ENCODE measurements at regions not wholly inside any gene's neighbourhood (a gene's known extent, or its start where the extent isn't known, plus 50 kb on each side); places are given as distances from the start of the nearest gene placed in this dataset.
"Not testable (repeated sequence)": the region's sequence is repeated elsewhere in the genome, so short reads cannot be mapped to it uniquely, and the experiment has no call there.

DNA sequence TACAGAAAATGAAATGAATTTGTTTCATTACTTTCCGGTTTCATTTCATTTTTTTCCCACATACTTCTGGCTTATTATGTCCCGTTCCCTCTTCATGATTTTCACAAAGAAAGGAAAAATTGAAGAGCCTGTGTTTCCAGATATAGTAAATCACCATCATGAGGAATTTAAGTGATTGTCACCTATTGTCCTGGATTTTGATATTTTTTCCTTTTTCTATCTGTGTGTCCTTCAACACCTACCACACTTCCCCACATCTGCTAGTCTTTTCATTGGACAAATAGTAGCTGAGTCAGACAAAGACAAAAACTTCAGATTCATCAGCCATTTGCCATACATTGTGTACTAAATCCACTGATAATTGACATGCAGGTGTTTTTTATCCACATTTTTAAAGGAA is 258.2 kb upstream of the HSF2 start:
- DNase-seq = no peak

DNA sequence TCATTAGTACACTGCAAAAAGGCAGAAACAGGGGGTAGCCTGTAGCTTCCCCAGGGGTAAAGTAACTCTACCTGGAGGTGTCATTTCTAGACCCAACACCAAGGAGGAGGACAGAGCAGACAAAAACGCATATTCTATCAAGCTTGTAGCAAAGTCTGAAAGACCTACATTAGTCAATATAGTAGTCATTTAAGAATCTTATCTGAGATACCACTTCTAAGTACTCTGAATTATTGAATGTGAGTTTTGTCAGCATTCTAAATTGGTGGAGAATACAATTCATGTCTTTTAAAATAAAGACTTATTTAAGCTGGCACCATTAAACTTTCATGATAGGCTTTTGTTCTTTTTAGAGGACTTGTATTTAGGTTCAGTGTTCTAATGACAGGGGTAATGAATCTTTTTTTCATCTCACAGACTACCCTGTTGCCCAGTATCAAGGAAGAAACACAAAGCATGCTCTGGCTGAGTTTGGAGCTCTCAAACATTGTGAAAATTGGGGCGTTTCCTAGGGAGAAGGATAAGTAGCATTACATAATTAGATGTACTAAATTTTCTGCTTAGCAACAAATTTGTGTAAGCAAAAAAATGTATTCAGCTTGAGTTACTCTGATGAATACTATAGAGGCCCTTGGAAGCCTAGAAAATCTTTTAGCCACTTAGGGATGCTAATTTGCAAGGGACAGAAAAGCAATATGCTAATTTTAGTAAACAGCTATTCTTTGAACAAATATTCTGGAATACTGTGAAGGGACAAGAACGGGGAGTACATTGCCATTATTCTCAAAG is 255.4 kb upstream of the HSF2 start:
- no peak for DNase-seq

DNA sequence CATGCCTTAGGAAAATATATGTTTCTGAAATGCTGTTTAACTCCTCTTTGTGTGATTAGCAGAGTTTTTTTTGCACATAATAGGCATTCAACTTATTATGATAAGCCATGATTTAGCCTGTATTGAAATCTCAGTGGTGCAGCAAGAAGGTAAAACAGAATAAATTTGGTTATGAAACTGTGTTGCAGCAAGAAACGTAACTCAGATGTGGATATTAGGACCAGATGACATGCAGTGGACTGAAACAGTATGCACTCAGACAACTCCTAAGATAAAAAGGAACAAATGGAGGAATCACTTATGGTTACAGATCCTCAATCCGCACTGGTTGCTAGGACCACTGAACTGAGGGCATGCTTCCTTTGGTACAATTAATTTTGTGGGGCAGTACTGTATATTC is 254.2 kb upstream of the HSF2 start:
- DNase-seq = no peak

DNA sequence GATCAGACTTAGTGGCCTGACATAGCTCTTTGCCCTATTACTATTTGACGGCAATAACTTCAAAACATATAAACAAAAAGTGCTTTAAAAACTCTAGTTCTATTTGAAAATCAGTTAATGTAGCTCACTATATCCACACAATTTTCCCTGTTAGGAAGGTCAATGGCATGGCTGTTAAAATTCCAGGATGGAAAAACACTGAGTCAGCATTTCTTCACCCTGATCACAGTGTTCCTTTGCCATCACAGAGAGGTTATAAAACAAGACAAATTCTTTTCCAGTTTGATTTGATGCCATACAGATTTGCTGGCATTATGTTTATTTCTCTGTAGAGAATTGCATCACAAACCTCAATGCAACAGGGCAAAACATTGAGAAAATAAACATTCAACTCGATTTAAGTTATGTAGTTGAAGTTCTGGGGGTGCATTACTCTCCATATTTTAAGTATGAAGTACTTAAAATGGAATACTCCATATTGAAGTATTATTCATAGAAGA is 253.7 kb upstream of the HSF2 start:
- no peak for DNase-seq

DNA sequence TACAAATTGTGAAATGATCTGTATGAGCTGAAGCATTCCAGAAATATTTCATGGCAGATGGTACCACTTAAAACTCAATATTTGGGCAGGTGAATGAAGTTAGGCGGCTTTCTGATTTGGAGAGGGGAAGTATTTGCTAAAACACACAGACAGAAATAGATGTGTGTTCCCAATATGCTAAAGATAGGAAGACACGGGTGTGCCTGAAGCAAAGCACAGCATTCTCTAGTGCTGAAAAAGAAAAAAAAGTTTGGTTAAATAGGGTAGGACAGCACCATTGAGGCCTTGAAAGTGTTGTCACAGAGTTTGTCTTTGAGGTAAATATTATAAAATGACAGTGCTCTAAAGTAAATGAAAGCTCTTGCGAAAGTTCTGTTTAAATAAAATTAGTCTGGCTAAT is 252.2 kb upstream of the HSF2 start:
- DNase-seq = no peak

DNA sequence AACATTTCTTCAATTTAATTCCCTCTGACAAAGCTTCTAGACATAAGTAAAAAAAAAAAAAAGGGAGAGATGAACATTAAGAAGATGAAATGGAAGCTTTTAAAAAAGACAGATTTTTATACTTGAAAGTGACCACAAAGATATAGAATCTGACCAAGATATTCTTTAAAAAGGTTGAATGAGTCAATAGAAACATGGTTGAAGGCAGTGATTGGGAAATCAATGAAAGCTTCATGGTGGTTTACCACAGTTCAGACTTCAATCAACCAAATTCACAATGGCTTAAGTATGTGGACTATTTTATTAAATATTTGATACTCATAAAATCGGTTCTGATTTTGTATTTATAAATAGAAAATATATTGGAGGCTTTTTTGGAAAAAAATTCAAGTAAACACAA is 248.4 kb upstream of the HSF2 start:
- DNase-seq = no peak

DNA sequence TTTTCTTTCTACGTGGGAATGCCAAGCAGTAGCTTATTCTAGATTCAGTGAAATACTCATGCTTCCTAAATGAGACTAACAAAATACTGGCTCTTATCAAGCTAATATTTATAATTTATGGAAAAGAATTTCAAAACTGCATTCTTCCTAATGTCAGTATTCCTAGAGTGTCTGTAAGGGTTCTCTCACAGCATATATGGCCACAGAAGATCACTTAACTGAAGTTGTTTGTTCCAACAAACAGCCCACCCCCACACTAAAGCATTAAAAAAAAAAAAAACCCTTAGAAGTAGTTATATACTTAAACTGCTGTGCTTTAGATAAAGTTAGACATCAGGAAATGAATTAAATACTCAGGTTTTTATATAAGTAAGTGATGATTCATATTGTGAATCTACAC is 247.7 kb upstream of the HSF2 start:
- no peak for DNase-seq

DNA sequence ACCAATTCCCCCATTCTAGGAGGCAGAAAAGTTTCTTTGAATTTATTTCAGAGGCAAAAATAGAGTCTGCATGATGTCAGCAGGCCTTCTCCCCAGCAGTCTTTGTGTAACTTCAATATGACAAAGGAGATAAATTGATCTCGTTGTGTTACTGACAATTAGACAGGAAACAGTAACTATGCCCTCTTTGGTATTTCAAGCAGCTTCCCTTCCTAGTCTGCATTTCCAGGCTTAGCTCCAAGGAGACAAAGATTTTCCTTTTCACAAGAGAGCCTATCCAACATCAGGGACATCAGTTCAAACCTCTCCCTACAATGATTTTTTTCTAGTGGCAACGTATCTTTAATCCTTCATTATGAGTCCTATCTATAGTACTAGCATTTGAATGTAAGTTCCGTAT is 245.9 kb upstream of the HSF2 start:
- no peak for DNase-seq

DNA sequence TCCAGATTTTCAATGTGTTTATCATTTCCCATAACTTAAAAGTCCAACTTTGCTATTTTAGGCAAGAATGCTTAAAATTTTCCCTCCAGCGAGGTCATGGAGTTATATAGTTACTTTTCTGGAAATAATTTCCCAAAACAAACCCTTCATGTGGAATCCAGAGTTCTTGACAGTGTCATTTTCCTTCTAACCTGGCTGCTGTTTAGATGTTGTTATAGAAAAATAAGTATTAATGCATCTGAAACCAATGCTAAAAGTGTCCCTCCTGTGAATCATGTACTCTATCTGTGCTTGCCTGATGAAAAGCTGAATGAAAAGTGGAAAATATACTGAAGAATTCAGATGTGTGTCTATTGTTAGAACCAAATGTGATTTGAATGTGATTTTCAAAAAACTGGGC is 245.3 kb upstream of the HSF2 start:
- DNase-seq = no peak

DNA sequence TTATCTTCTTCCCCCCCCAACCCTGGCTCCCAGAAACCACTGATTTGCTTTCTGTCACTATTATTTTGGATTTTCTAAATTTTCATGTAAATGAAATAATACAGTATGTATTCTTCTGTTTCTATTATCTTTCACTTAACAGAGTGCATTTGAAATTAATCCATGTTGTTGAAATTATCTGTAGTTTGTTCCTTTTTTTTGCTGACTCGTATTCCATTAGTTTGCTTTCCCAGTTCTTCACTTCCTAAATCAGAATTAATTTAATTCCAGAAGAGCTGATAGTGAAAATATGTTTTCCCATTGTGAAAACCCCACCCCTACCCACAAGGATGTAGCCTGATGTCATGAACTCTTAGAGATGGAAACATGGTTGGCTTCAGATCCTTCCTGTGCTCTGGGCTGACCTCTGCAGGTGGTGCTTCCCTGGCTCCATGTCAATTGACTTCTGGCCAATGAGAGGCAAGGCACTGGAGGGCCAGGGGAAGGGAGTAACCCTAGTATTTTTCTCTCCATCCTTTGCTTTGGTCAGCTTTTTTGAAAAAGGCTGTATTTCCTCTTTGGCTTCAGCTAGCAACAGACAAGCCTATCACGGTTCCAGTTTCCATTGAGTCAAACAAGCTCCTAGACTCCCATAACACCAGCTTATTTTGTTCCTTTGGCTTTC is 244.4 kb upstream of the HSF2 start:
- no peak for DNase-seq

DNA sequence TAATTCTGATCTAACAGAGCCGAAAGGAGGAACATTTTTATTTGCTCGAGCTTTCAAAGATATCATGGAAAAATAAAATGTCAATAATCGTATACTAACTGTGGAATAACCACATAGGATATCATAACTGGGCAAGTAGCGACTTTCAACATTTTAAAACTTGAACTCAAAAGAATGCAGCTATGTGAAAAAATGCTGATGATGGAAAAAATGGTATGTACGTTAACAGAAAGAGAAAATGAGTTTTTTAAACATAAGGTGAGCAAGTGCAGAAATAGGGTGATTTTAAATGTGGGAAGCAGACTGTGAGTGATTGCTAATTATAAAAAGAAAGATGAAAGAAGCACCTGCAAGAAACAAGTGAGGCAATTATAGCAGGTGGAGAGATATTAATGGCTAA is 238.3 kb upstream of the HSF2 start:
- DNase-seq = no peak

DNA sequence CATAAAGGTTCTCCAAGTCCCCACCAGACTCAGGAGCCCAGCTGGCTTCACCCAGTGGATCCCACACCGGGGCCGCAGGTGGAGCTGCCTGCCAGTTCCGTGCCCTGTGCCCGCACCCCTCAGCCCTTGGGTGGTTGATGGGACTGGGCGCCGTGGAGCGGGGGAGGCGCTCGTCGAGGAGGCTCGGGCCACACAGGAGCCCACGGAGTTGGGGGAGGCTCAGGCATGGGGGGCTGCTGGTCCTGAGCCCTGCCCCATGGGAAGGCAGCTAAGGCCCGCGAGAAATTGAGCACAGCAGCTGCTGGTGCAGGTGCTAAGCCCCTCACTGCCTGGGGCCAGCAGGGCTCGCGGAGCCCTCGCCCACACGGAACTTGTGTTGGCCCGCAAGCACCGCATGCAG is 234.4 kb upstream of the HSF2 start:
- no peak for DNase-seq

DNA sequence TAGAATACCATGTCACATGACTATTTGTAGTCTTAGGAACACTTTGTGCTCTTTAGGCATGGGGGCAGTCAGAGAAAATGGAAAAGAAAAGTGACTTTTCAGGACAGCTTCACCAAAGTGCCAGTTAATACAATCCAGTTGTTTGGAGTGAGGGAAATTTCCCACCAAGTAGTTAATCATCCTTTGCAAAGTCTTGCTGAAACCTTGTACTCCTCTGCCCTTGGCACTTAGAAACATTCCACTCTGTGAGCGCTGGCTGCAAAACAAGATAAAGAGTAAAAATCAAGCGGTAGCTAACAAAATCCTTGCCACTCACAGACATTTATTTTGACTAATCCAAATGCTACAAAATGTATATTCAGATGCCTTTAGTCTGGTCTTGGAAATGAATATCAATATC is 229.2 kb upstream of the HSF2 start:
- DNase-seq = no peak

DNA sequence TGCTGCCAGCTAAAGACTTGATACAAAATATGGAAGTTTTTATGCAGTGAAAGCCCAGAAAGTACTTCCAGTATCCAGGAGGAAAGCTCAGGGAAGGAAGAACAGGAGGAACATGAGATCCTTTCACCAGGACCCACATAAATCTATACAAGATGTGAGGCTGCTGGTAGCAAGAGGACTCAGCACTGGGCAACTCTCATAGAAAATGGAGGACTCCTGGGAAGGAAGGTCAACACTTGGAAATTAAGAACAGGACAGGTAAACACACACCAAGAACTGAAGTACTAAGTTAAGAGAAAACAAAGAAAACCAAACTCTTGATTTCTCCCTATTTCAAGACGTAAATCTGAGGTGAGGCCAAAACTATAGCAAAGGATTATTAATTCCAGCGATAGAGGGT is 220.5 kb upstream of the HSF2 start:
- no peak for DNase-seq

DNA sequence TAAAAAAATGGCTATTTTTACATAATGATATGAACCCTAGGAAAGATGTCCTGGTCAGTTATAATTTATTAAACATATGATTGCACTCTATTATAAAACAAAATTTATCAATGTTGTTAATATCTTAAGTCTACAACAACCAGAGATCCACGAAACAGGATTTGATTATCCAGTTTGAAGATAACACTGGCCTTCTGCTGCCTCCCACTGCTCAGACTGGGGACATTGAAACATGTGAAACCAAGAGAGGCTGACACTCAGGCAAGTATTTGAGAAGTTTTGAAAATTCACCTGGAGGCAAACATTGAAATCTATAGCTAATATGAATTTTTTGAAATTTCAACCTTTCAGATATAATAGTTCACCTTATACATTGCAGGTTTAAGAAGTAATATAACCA is 219.3 kb upstream of the HSF2 start:
- DNase-seq = peak; percentile 29

DNA sequence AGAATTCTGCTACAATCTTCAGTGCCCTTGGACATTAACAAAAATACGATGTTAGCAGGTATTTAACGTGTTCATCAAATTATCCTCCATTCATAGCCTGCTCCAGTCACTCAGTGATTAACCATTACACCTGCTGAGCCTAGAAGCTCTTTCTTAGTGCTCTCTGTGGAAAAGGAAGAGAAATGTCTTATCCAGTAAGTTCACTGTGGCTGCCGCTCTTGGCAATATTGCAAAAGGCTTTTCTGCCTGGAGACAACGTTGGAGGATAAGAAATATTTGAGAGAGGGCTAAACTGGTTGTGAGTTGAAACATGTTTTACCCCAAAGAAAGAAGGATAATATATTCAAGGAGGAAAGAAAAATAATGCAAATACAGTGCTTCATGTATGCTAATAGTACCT is 217.4 kb upstream of the HSF2 start:
- no peak for DNase-seq

DNA sequence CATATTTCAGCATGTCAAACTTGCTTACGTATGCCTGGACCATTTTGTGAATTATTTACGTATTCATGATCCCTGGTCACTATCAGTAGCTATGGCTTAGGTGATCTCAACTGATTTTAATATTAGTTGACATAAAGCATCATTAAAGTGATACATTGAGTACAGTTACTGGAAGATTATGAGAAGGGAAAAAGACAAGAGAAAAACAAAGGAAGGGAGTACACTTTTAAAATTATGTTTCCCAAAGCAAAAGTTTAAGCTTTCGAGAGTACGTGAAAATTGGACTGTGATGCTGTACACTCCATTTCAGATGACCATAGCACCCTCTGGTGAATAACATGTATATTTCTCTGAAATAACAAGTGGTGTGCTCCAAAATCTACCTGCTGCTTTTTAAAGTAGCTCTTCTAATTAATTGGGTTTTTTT is 215.0 kb upstream of the HSF2 start:
- DNase-seq = peak; percentile 16

DNA sequence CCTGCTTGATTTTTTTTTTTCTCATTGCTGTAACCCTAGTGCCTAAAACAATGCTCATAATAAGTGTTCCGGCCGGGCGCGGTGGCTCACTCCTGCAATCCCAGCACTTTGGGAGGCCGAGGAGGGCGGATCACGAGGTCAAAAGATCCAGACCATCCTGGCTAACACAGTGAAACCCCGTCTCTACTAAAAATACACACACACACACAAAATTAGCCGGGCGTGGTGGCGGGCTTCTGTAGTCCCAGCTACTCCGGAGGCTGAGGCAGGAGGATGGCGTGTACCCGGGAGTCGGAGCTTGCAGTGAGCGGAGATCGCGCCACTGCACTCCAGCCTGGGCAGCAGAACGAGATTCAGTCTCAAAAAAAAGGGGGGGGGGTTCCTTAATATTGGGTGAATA is 214.0 kb upstream of the HSF2 start:
- DNase-seq = not testable (repeated sequence)

DNA sequence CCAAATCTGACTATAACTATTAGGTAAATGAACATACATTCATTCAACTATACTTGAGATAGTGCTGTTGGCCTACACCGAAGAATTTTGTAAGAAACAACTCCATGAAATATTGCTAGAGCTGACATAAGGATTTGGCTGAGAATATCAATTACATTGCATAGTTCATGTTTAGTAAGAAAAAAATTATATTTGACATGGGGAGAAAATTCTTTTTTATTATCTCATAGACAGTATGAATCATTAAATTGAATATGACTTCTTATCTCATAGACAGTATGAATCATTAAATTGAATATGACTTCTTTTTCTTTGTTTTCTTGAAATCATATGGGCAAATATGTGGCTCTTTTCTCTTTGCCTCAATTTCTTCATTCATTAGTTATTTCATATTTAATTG is 212.3 kb upstream of the HSF2 start:
- DNase-seq = no peak

DNA sequence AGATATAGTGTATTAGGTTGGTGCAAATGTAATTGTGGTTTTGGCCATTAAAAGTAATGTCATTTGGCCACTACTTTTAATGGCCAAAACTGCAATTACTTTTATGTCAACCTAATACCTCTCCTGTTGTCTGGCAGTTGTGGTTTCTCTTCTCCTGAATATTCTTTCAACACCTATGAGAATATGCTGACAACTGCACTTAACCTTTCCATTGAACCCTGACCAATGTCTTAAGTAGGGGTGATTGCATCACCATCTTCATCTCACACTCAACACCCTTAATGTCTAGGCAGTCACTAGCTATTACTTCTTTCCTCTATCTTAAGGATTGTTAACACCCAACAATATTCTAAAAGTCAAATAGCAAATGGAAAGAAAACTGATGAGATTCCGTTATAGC is 200.5 kb upstream of the HSF2 start:
- DNase-seq = no peak

DNA sequence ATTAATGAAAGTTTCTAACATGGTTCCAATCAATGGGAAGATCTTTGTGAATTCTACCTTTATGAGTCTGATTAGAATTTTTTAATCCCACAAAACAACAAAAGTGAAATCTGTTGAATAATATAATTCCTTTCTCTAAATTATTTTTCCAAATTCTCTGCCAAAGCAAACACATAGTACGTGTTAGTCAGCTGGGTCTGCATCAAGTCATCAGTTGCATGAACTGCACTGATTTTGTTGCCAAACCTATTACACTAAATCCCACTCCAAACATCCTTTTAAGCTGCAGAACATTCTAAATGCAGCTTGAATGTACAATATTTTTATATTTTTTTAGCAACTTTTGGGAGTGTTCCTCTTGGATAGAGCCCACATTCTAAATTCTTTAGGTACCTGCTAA is 199.0 kb upstream of the HSF2 start:
- no peak for DNase-seq

DNA sequence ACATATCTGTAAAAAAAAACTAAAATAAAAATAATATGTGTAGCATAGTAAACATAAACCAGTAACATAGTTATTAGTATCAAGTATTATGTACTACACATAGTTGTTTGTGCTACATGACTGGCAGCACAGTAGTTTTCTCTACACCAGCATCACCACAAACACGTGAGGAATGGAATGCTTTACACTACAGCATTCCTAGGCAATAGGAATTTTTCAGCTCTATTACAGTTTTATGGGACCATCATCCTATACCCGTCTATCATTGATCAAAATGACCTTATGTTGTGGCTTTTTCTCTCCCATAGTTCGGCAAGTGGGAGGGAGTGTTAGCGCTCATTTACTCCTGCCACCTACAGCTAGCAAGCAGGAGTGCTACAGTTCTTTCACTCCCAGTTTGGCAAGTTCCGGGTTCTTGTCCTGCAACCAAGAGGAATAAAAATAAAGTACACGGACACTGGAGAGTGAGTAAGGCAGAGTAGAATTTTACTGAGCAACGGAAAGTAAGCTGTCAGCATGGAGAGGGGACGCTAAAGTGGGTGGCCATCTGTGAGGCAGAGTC is 196.8 kb upstream of the HSF2 start:
- no peak for DNase-seq

DNA sequence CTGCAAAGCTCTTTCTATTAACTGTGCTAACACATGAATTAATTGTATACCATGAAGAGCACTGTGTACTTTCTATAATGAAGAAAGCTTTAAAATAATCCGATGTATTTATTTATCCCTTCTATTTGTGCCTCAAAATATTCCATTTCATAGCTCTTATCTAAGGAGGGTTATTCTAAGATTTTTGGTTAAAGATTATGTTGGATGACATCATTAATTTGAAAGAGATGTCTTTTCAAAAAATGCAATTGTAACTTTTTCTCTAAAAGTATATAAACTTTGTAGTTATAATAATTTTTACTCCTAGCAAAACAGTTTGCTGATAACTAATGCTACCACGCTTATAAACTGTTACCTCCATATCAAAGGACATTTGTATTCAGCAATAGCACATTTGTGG is 192.4 kb upstream of the HSF2 start:
- DNase-seq = no peak

DNA sequence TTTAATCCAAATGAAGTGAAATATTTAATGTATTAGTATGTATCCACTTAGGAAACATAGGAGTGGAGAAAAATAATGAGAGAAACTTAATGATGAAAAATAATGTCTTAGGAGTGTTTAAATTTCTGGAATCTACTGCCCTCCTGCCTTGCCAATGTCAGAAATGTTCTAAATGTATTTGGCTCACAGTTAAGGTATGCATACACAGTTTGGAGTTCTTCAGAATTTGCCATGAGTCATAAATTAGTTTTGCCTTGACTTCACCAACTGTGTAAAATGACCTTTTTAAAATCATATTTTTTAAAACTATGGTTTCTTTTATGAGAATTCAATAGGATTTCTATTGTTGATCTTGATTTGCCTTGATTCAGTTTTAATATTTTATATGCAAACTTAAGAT is 191.7 kb upstream of the HSF2 start:
- no peak for DNase-seq

All from NCI-H82 (cell line).